ENCODE measurements at regions not wholly inside any gene's neighbourhood (a gene's known extent, or its start where the extent isn't known, plus 50 kb on each side); places are given as distances from the start of the nearest gene placed in this dataset.

GRCh38 chr6:21898107-21898796 lies 304.7 kb downstream of the SOX4 start:
- no peak for DNase-seq (ENCODE audit: low read depth, low spot score)
- Histone ChIP-seq H3K4me1 (ENCODE audit: control insufficient read depth, insufficient read depth, low read length) (no peaks in the 10 kb centered on the region), H3K9me3 (ENCODE audit: control insufficient read depth, insufficient read depth, low read length) (no peaks in the 10 kb centered on the region), H3K36me3 (ENCODE audit: control insufficient read depth, insufficient read depth, low read length) (no peaks in the 10 kb centered on the region), H3K4me3 (ENCODE audit: low read length) (no peak overlapping the region), H3K27ac (ENCODE audit: low read length) (no peak overlapping the region), H3K27me3 (ENCODE audit: control insufficient read depth, insufficient read depth, low read length) (no peaks in the 10 kb centered on the region)
- WGBS (ENCODE audit: insufficient coverage, insufficient read length) = no CpG with 5 or more reads among the region's 5 CpGs

GRCh38 chr6:21899708-21900107 lies 306.2 kb downstream of the SOX4 start:
- Histone ChIP-seq H3K4me3 (ENCODE audit: low read length) (no peak overlapping the region), H3K9me3 (ENCODE audit: control insufficient read depth, insufficient read depth, low read length) (no peaks in the 10 kb centered on the region), H3K27me3 (ENCODE audit: control insufficient read depth, insufficient read depth, low read length) (no peaks in the 10 kb centered on the region), H3K36me3 (ENCODE audit: control insufficient read depth, insufficient read depth, low read length) (no peaks in the 10 kb centered on the region), H3K4me1 (ENCODE audit: control insufficient read depth, insufficient read depth, low read length) (no peaks in the 10 kb centered on the region), H3K27ac (ENCODE audit: low read length) (no peak overlapping the region)
- 100% methylated on average over 1 of the region's 6 CpGs for WGBS (ENCODE audit: insufficient coverage, insufficient read length)
- DNase-seq (ENCODE audit: low read depth, low spot score) = no peak

GRCh38 chr6:21900730-21901129 lies 307.2 kb downstream of the SOX4 start:
- H3K4me3 ChIP-seq (ENCODE audit: low read length) = no peak overlapping the region
- no peaks in the 10 kb centered on the region for H3K27me3 ChIP-seq (ENCODE audit: control insufficient read depth, insufficient read depth, low read length)
- no peaks in the 10 kb centered on the region for H3K4me1 ChIP-seq (ENCODE audit: control insufficient read depth, insufficient read depth, low read length)
- WGBS (ENCODE audit: insufficient coverage, insufficient read length) = no CpG with 5 or more reads among the region's 2 CpGs
- H3K27ac ChIP-seq (ENCODE audit: low read length) = no peak overlapping the region
- DNase-seq (ENCODE audit: low read depth, low spot score) = no peak
- no peaks in the 10 kb centered on the region for H3K36me3 ChIP-seq (ENCODE audit: control insufficient read depth, insufficient read depth, low read length)
- H3K9me3 ChIP-seq (ENCODE audit: control insufficient read depth, insufficient read depth, low read length) = no peaks in the 10 kb centered on the region

- no peaks in the 10 kb centered on the region for H3K27me3 ChIP-seq (ENCODE audit: control insufficient read depth, insufficient read depth, low read length)
- no CpG with 5 or more reads among the region's 7 CpGs for WGBS (ENCODE audit: insufficient coverage, insufficient read length)
- H3K4me1 ChIP-seq (ENCODE audit: control insufficient read depth, insufficient read depth, low read length) = no peaks in the 10 kb centered on the region
- H3K9me3 ChIP-seq (ENCODE audit: control insufficient read depth, insufficient read depth, low read length) = no peaks in the 10 kb centered on the region
- no peak for DNase-seq (ENCODE audit: low read depth, low spot score)
- H3K27ac ChIP-seq (ENCODE audit: low read length) = no peak overlapping the region
- no peaks in the 10 kb centered on the region for H3K36me3 ChIP-seq (ENCODE audit: control insufficient read depth, insufficient read depth, low read length)
- no peak overlapping the region for H3K4me3 ChIP-seq (ENCODE audit: low read length)
Measured at GRCh38 chr6:21902628-21903169, 309.1 kb downstream of the SOX4 start.

GRCh38 chr6:21905531-21905930 lies 312.0 kb downstream of the SOX4 start:
- H3K9me3 ChIP-seq (ENCODE audit: control insufficient read depth, insufficient read depth, low read length) = no peaks in the 10 kb centered on the region
- no CpG with 5 or more reads among the region's 2 CpGs for WGBS (ENCODE audit: insufficient coverage, insufficient read length)
- no peak overlapping the region for H3K4me3 ChIP-seq (ENCODE audit: low read length)
- no peak overlapping the region for H3K27ac ChIP-seq (ENCODE audit: low read length)
- peaks cover 4% of the 10 kb centered on the region; the same call in 1 of the 2 replicates for H3K4me1 ChIP-seq (ENCODE audit: control insufficient read depth, insufficient read depth, low read length)
- no peak for DNase-seq (ENCODE audit: low read depth, low spot score)
- no peaks in the 10 kb centered on the region for H3K27me3 ChIP-seq (ENCODE audit: control insufficient read depth, insufficient read depth, low read length)
- no peaks in the 10 kb centered on the region for H3K36me3 ChIP-seq (ENCODE audit: control insufficient read depth, insufficient read depth, low read length)

GRCh38 chr6:21906826-21907225 lies 313.3 kb downstream of the SOX4 start:
- no peak for DNase-seq (ENCODE audit: low read depth, low spot score)
- Histone ChIP-seq H3K27ac (ENCODE audit: low read length) (no peak overlapping the region), H3K27me3 (ENCODE audit: control insufficient read depth, insufficient read depth, low read length) (no peaks in the 10 kb centered on the region), H3K4me3 (ENCODE audit: low read length) (no peak overlapping the region), H3K9me3 (ENCODE audit: control insufficient read depth, insufficient read depth, low read length) (no peaks in the 10 kb centered on the region), H3K36me3 (ENCODE audit: control insufficient read depth, insufficient read depth, low read length) (no peaks in the 10 kb centered on the region), H3K4me1 (ENCODE audit: control insufficient read depth, insufficient read depth, low read length) (peaks cover 4% of the 10 kb centered on the region; the same call in 1 of the 2 replicates)

- no peak overlapping the region for H3K4me3 ChIP-seq (ENCODE audit: low read length)
- no peaks in the 10 kb centered on the region for H3K36me3 ChIP-seq (ENCODE audit: control insufficient read depth, insufficient read depth, low read length)
- no peaks in the 10 kb centered on the region for H3K9me3 ChIP-seq (ENCODE audit: control insufficient read depth, insufficient read depth, low read length)
- no CpG with 5 or more reads among the region's 4 CpGs for WGBS (ENCODE audit: insufficient coverage, insufficient read length)
- no peak for DNase-seq (ENCODE audit: low read depth, low spot score)
- peaks cover 4% of the 10 kb centered on the region; the same call in 1 of the 2 replicates for H3K4me1 ChIP-seq (ENCODE audit: control insufficient read depth, insufficient read depth, low read length)
- H3K27ac ChIP-seq (ENCODE audit: low read length) = no peak overlapping the region
- H3K27me3 ChIP-seq (ENCODE audit: control insufficient read depth, insufficient read depth, low read length) = no peaks in the 10 kb centered on the region
Measured at GRCh38 chr6:21907291-21907690, 313.7 kb downstream of the SOX4 start.

GRCh38 chr6:21908161-21908848 lies 314.8 kb downstream of the SOX4 start:
- peaks cover 4% of the 10 kb centered on the region; the same call in 1 of the 2 replicates for H3K4me1 ChIP-seq (ENCODE audit: control insufficient read depth, insufficient read depth, low read length)
- WGBS (ENCODE audit: insufficient coverage, insufficient read length) = no CpG with 5 or more reads among the region's 5 CpGs
- no peaks in the 10 kb centered on the region for H3K36me3 ChIP-seq (ENCODE audit: control insufficient read depth, insufficient read depth, low read length)
- no peak for DNase-seq (ENCODE audit: low read depth, low spot score)
- no peaks in the 10 kb centered on the region for H3K27me3 ChIP-seq (ENCODE audit: control insufficient read depth, insufficient read depth, low read length)
- no peak overlapping the region for H3K27ac ChIP-seq (ENCODE audit: low read length)
- H3K4me3 ChIP-seq (ENCODE audit: low read length) = no peak overlapping the region
- H3K9me3 ChIP-seq (ENCODE audit: control insufficient read depth, insufficient read depth, low read length) = no peaks in the 10 kb centered on the region

GRCh38 chr6:21909321-21909720 lies 315.8 kb downstream of the SOX4 start:
- Histone ChIP-seq H3K27me3 (ENCODE audit: control insufficient read depth, insufficient read depth, low read length) (no peaks in the 10 kb centered on the region), H3K27ac (ENCODE audit: low read length) (no peak overlapping the region), H3K4me1 (ENCODE audit: control insufficient read depth, insufficient read depth, low read length) (peaks cover 4% of the 10 kb centered on the region; the same call in 1 of the 2 replicates), H3K36me3 (ENCODE audit: control insufficient read depth, insufficient read depth, low read length) (no peaks in the 10 kb centered on the region), H3K4me3 (ENCODE audit: low read length) (no peak overlapping the region), H3K9me3 (ENCODE audit: control insufficient read depth, insufficient read depth, low read length) (no peaks in the 10 kb centered on the region)
- no CpG with 5 or more reads among the region's 4 CpGs for WGBS (ENCODE audit: insufficient coverage, insufficient read length)
- no peak for DNase-seq (ENCODE audit: low read depth, low spot score)

- no peak for DNase-seq (ENCODE audit: low read depth, low spot score)
- Histone ChIP-seq H3K27me3 (ENCODE audit: control insufficient read depth, insufficient read depth, low read length) (no peaks in the 10 kb centered on the region), H3K9me3 (ENCODE audit: control insufficient read depth, insufficient read depth, low read length) (no peaks in the 10 kb centered on the region), H3K4me3 (ENCODE audit: low read length) (no peak overlapping the region), H3K36me3 (ENCODE audit: control insufficient read depth, insufficient read depth, low read length) (no peaks in the 10 kb centered on the region), H3K27ac (ENCODE audit: low read length) (no peak overlapping the region), H3K4me1 (ENCODE audit: control insufficient read depth, insufficient read depth, low read length) (peaks cover 4% of the 10 kb centered on the region; the same call in 1 of the 2 replicates)
- WGBS (ENCODE audit: insufficient coverage, insufficient read length) = no CpG with 5 or more reads among the region's 1 CpG
Measured at GRCh38 chr6:21911208-21911607, 317.7 kb downstream of the SOX4 start.
